Stimulated activated CD4-positive, alpha-beta T cell treated with anti-CD3 and anti-CD28 coated beads, Interleukin-12 subunit alpha, Interleukin-12 subunit beta, amount 100 ng/mL, for 4 hours (primary cell): ENCODE measurements at regions not wholly inside any gene's neighbourhood (a gene's known extent, or its start where the extent isn't known, plus 50 kb on each side); places are given as distances from the start of the nearest gene placed in this dataset.
"Not testable (repeated sequence)": the region's sequence is repeated elsewhere in the genome, so short reads cannot be mapped to it uniquely, and the experiment has no call there.

Source experiments
- DNase-seq: peaks from one replicate; pipeline ENCODE4 v3.0.0-alpha.2; 2020

DNA sequence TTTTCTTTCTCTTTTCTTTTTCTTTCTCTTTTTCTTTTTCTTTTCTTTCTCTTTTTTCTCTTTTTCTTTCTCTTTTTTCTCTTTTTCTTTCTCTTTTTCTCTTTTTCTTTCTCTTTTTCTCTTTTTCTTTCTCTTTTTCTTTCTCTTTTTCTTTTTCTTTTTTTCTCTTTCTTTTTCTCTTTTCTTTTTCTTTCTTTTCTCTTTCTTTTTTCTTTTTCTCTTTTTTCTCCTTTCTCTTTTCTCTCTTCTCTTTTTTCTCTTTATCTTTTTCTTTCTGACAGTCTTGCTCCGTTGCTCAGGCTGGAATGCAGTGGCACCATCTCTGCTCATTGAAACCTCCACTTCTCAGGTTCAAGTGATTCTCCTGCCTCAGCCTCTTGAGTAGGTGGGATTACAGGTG lies 335.7 kb downstream of the SQOR start:
- DNase-seq, result no peak

DNA sequence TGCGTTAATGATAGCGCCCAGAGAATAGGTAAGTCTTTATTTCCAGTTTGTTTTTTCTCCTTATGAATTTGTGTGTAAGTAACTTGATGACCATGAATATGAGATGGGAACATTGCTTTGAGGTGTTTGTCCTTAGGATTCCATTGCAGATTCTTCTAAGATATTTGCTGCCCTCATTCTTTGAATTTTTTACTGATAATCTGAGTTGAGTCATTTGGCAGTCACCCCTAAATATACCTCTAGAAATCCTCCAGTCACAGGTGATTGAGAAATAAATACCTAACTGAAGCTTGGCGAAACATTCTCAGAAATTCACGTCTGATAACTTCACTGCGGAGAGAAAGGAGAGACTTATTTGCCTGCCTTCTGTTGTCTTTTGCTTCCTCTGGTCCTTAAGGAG lies 345.5 kb downstream of the SQOR start:
- DNase-seq, result no peak

DNA sequence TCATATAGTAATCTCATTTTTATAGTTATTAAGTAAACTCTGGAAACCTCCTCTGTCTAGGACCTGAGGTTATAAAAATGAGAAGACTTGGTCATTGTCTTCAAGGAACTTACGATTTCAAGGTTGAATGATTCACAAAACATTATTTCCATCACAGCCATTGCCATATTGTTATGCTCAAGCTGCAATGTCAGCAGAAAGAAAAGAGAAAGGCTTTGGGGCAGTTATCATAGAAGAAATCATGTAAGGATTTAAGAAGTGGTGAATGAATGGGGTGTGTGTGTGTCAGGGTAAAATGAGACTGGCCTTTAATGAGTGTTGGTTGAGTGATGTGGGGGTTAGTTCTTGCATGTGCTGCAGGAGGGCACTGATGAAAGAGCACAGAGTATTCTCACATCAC lies 346.8 kb downstream of the SQOR start:
- no peak for DNase-seq

DNA sequence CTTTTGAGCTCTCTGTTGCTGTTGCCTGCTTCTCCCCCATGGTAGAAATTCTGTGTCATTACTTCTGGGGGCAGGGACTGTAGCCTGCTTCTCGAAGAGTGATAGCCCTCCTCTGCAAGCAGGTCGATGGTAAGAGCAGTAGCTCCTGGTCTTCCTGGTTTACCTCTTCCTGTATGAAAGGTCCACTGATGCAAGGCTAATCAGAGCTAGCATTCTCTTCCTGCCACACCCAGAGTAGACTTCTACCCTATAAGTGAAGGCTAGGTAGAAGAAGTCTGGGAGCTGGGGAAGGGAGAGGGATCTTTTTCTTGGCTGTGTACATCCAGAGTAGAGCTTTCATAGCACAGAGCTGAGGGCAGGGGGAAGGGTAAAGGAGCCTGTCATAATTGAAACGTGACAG lies 357.0 kb downstream of the SQOR start:
- DNase-seq, result no peak

DNA sequence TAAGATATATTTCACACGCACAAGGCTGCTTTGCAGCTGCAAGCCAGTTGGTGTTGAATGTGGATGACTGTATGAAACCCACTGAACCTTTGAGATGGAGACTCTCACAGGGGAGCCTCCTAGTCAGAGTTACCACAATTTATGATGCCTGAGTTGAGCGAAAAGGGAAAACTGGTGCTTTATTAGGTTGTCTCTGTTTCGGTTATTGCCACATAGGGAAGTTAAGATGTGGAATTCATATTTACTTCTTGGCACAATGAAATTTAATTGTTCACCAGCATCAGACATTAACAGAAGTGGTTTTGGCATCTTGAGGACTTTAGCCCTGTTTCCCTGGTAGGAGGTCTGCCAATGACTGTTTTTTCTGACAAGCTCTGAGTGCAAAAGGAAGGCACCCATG lies 358.2 kb downstream of the SQOR start:
- no peak for DNase-seq

DNA sequence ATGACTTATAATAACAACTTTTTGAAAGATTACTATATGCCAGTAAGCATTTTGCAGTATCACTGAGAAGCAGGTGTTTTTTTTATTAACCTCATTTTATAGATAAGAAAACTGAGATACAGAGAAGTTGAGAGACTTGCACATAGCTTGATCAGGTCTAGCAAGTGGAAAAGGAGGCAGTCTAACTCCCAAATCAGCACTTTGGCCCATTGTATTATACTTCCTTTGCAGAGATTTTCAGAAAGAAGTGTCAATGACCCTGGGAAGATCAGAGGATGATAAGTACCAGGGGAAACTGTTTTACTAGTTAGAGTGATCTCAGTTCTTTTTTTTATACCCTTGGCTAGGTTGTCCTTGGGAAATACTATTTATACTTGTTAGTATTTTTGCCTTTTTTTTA lies 358.7 kb downstream of the SQOR start:
- no peak for DNase-seq

DNA sequence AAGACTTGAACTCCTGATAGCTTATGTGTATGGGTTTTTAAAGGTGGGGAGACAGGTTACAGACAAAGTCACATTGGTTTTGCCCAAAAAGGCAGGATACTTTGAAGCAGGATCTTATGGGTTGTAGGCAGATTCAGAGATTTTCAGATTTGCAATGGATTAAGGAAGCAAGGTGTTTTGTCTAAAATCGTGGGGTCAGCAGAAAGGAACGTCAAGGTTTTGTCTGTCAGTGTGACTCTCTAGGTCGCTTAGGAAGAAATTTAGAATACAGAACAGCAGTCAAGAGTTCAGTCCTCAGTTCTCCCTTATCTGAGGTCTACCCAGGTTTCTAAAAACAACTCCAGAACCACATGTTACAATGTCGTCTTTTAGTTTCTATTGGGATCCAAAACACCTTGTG lies 361.0 kb downstream of the SQOR start:
- no peak for DNase-seq

DNA sequence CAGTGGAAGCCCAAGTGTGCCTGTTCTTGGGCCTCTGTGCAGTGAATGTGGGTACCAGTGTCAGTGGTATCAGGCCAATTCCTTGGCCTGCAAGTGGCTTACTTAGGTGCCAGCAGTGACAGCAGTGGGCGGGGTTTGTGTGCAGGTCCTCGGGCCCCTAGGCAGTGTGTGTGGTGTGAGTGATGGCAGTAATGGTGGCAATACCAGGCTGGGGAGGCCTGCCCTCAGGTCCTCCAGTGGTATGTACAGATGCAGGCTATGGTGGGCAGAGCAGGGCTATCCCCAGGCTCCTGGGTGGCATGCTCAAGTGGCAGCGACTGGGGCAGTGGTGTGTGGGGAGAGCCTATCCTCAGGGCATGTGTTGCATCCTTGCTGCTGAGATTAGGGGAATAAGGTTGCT lies 379.7 kb downstream of the SQOR start:
- DNase-seq, result no peak

DNA sequence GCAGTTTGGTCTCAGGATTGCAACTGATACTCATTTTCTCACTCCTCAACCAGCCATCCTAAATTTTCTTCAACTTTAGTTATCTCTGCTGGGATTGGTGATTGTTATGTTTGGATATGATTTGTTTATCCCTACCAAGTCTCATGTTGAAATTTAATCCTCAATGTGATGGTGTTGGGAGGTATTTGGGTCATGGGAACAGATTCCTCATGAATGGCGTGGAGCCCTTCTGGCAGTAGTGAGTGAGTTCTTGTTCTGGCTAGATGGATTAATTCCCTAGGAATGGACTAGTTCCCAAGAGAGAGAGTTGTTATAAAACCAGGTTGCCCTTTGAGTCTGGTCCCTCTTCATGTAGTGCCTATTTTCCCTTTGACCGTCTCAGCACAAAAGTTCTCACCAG lies 399.9 kb downstream of the SQOR start:
- no peak for DNase-seq

DNA sequence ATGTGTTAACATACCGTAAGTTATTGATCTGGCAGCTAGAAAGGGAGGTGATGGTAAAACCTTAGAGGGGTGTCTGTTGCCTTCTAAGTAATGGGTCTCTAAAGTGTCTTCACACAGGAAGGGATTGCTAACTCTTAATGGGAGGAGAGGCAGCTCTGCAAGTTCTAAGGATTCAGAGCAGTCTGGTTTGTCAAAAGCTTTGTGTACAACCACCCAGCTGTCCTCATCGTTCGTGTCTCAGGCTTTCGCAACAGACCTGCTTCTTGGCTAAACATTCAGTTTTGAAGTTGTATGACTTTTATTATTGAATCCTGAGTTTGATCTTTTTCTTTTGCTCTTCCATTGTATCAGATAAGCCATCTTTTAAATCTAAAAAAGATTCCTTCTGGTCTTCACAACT lies 404.9 kb downstream of the SQOR start:
- DNase-seq, result no peak

DNA sequence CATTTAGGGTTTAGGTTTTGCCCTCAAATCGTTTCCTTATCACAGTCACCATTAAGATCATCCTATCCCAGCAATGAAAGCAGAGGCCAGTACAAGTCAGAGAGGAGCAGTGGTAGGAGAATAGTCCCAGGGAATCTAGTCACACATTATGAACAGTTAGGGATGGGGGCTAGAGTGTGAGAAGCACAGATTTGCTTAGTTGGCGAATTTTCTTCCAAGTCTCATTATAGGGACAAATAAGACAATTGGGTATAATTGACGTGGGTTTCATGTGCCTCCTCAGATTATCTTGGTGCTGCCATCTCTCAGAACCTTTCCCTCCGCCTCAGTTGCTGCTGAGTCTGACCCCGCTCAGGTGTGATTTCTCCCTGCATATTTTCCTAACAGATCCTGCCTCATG lies 407.1 kb downstream of the SQOR start:
- no peak for DNase-seq

DNA sequence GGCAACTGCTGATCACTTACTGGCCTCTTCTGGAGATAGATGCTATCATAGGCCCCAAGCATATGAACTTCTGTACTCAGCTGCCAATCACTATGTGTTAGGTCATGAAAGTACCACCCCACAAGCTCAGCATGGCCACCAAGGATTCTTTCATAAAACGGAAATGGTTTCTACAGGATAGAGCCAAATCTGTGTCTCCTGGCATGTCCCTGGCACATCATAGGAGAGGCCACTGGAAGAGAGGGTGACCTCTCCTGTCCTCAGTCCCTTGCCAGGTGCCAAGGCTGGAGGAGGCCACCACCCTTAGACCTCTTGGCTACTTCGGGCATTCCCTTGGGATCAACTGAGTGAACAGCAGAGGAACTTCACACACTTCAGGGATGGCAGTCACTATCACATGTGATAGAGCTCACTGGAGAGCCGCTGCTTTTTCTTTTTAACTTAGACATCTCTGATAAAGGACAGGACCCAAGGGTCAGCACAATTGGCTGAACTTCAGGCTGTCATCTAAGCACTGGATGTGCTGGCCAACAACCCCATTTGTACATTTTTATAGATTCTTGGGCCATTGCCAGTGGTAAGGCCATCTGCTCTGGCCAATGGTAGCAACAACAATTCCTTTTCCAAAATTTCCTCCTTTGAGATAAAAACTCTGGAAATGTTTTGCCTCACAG lies 425.2 kb downstream of the SQOR start:
- no peak for DNase-seq

DNA sequence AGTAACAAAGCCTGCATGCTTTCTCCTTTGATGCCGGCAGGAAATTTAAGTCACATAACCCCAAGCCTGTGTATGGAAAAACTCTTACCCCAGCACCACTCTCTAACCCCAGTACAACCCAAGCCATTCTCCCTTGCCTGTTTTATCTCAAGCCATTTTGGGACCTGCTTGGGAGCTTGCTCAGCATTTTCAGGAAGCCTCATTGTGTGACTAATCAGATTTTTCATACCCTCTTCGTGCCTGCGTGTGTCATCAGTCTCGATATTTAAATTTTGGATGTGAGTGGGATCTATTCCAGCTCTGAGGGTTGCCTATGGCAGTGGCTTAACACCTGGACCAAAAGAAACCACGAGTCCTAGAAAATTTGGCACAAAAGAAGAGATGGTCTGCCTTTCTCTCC lies 426.2 kb downstream of the SQOR start:
- no peak for DNase-seq

DNA sequence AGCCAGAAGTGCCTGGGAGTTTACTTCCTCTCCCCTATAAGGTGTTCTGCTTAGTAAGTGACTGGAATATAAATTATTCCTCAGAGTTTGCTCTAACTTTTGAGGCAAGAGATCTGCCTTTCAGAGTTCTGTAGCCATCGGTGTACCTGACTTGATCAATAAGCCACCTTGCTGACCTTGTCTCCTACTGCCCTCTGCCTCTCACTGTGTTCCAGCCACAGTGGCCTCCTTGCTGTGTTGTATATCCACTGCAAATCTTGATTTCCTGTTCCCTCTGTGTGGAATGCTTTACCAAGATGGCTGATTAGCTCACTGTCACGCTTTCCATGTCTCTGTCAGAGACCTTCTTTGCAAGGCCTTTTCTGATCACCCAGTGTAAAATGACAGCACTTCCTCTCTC lies 442.4 kb downstream of the SQOR start:
- DNase-seq, result no peak

DNA sequence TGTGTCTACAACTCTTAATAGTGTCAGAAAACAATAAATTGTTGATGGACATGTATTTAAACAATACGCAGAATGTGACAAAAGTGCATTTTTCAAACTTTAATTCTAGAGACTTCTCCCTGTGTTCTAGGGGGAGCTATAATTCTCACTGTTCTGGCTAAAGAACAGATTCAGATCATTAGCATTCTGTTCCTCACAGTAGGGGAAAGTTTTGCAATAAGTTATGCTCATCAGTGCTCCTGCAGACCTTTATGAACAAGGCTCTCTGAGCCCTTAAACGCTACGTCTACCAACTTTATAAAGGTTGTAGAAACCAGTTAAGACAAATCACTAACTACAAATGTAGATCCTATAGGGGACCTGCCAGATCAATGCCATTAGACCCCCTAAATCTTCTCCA lies 444.2 kb downstream of the SQOR start:
- DNase-seq, result no peak

DNA sequence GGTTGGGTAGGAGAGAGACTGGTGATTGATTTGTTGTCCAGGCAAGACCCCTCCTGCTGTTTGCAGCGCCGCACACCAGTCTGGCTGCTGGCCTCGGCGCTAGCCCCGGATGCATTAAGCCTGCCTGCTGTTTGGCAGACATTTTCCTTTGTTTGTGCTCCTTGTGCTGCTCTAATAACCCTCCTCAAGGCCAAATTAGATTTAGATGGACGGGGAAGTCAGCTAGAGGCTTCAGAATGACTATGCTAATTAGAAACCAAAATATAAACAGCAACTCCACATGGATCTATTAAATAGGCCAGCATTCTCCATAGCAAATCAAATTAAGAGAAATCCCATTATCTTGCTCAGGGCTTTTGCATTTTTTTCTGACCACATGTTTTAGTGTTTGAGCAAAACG lies 445.2 kb downstream of the SQOR start:
- no peak for DNase-seq

DNA sequence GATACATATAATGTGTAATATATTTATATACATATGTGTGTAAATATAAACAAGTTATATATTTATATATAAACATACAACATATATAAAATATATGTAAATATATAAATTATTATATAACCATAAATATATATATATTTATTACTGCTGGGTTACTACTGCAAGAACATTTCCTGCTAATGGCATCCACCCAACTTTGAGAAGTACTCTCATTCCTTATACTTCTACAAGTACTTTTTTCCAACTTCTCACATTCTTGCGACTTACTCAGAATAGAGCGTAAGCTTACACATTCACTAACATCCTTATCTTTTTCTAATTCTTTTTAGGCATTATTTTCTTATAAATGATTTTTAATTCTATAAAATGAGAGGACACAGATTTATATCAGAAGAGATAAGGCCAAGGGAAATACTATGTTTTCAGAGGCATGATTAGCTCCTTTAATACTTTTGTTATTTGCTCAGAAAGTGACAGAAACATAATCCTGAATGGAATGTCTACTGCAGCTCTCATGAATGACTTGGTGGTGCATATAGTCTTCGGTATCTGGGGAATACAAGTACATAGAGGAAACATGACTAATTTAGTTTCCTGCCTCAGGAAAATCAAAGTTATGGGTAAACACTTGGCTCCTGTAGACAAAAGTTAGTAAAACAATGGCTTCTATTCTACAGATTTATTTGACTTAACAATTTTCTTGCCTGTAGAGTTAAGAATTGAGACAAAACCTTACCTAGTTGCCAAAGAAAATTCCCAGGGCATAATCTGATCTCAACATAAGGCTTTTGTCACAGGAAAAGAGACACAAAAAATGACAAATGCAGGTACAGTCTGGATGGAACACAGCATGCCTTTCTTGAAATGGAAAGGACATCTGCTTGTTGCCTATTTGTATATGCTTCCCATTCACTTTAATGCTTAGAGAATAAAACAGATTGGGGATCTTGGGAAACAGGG lies 453.9 kb downstream of the SQOR start:
- DNase-seq, result no peak

DNA sequence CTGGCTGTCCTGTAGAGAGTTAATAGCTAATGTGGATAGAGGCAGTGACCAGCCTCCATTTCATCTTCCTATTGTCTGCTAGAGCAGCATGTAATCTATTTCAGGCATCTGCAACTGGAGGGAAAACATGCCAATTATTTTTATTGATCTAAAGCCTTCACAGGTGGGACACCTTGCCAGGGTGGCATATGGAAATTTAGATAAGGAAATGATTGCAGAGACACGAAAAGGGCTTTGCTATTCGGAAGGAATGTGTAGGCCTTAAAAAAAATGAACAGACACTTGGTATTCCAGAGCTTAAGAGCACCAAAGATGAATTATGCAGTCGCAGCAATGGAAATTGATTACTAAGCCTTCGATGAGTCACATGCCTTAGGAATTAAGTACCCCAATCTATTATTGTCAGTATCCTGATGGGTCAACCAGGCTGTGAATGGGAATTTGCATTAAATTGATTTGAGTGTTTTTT lies 454.7 kb downstream of the SQOR start:
- no peak for DNase-seq

DNA sequence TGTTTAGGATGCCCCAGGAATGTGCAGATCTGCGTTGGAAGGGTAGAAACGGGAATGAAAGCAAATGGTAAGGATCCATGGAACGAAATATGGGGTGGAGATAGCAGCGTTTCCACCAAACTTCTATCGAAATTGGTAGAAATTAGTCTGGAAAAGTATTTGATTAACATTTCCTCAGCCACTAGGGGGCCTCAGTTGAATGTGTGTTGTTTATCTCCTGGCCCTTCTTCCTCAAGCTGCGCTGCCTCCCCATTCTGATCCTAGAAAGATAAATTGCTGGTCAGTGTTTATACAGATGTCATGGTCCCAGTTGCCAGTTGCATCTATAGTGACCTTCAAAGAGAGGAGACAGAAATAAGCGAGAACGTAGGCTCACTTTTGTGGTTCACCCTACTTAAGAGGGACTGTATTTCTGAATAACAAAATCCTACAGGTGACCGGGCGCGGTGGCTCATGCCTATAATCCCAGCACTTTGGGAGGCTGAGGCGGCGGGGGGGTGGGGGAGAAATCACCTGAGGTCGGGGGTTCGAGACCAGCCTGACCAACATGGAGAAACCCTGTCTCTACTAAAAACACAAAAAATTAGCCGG lies 457.1 kb downstream of the SQOR start:
- no peak for DNase-seq

DNA sequence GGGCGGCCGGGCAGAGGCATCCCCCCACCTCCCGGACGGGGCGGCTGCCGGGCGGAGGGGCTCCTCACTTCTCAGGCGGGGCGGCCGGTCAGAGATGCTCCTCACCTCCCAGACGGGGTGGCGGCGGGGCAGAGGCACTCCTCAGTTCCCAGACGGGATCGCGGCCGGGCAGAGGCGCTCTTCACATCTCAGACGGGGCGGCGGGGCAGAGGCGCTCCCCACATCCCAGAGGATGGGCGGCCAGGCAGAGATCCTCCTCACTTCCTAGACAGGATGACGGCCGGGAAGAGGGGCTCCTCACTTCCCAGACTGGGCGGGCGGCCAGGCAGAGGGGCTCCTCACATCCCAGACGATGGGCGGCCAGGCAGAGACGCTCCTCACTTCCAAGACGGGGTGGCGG lies 463.2 kb downstream of the SQOR start:
- not testable (repeated sequence) for DNase-seq

DNA sequence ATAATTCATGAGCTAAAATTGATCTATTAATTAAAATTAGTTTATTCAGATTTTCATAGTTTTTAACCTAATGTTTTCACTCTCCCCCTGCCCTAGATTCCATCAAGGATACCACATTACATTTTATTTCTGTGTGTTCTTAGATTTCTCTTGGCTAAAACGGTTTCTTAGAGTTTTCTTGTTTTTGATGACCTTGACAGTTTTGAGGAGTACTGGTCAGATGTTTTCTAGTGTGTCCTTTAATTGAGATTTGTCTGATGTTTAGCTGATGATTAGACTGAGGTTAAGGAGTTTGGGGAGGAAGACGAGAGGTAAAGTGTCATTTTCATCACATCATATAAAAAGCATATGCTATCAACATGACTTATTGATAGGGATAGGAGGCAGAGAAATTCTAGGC lies 475.9 kb downstream of the SQOR start:
- DNase-seq, result no peak

DNA sequence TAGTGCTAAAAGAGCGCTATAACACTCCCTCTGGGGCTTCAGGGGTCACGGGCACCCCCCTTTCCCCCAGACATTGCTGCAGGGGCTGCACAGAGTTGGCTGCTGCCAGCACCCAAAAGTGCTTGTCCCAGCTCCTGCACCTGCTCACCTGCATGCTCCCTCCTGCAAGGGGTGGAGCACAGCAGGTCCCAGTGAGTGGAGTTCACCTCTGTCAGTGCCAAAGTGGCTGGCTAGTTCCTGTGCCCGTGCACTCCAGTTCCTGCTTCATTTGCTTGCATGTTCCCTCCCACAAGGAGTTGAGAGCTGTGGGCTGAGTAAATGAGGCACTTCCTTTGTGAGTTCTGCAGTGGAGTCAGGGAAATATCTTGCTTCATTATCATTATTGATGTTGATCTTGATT lies 476.9 kb downstream of the SQOR start:
- DNase-seq, result no peak

DNA sequence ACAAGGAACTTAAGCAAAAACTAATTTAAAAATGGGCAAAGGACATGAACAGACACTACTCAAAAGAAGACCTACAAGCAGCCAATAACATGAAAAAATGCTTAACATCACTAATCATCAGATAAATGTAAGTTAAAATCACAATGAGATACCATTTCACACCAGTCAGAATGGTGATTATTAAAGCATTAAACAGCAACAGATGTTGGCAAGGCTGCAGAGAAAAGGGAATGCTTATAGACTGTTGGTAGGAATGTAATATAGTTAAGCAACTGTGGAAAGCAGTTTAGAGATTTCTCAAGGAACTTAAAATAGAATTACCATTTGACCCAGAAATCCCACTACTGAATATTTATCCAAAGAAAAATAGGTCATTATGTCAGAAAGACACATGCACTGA lies 482.2 kb downstream of the SQOR start:
- no peak for DNase-seq

DNA sequence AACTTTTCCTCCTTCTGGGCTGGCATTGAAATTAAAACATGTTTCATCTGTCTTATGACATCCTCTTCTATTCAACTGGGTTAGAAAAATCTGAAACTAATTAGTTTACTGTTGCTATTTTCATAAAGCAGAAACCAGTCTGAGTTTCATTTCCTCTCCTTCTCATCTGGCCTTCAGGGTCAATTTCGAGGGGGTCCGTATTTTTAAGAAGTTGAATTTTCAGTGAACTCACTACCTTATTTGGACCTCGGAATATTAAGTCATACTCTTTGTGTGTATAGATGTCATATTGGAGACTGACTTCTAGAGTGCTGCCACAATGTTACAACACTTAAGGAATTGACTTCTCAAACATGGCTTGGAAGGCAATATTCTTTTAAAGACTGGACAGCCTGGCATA lies 485.9 kb downstream of the SQOR start:
- no peak for DNase-seq
